OCI-LY7 (cell line): ENCODE measurements at regions not wholly inside any gene's neighbourhood (a gene's known extent, or its start where the extent isn't known, plus 50 kb on each side); places are given as distances from the start of the nearest gene placed in this dataset.
"Not testable (repeated sequence)": the region's sequence is repeated elsewhere in the genome, so short reads cannot be mapped to it uniquely, and the experiment has no call there.

Experiments
- BruUV-seq: library from RNA; stranded (reverse); fragments of 400-500 nt; replicated peaks from 2 replicates; lab custom pipeline; 2021; lab: Mats Ljungman, UMichigan
- CTCF ChIA-PET: fragments of 300-600 bp; sonication (Branson Sonifier 250); formaldehyde crosslinking; loops from one replicate; lab custom pipeline; 2022; ENCODE audit warnings: antibody characterized with exemption; ENCODE audit not compliant: unreplicated experiment; lab: Charles Lee
- POLR2A ChIA-PET: fragments of 300-600 bp; sonication (Branson Sonifier 250); formaldehyde crosslinking; loops from one replicate; lab custom pipeline; 2022; ENCODE audit warnings: antibody characterized with exemption; lab: Charles Lee
- DNase-seq: peaks from one replicate; pipeline ENCODE4 v3.0.0-alpha.2; 2015; ENCODE audit warnings: low spot score
- H2AFZ ChIP-seq: fragments of 200-600 bp; sonication (generic), shearing (Covaris generic); 2 replicates; pipeline ENCODE4 v1.6.1; 2014; ENCODE audit warnings: mild to moderate bottlenecking, antibody characterized with exemption, low read length, moderate library complexity
- H3K27ac ChIP-seq: fragments of 200-600 bp; sonication (generic); 2 replicates; pipeline ENCODE4 v1.5.1; 2014; ENCODE audit warnings: mixed run types, low read depth, mild to moderate bottlenecking, moderate library complexity, low read length, inconsistent platforms; ENCODE audit not compliant: poor library complexity, severe bottlenecking
- H3K36me3 ChIP-seq: fragments of 200-600 bp; sonication (generic); 2 replicates; pipeline ENCODE4 v1.6.1; 2014; ENCODE audit warnings: mild to moderate bottlenecking, antibody characterized with exemption, low read length, moderate library complexity, mixed read lengths; ENCODE audit not compliant: insufficient read depth
- H3K4me1 ChIP-seq: fragments of 200-600 bp; sonication (generic); 2 replicates; pipeline ENCODE4 v1.5.1; 2014; ENCODE audit warnings: mild to moderate bottlenecking, low read length; ENCODE audit not compliant: insufficient read depth, poor library complexity, severe bottlenecking
- H3K4me2 ChIP-seq: fragments of 200-600 bp; sonication (generic); 2 replicates; pipeline ENCODE4 v1.6.1; 2014; ENCODE audit warnings: mild to moderate bottlenecking, low read length
- H3K4me3 ChIP-seq: fragments of 200-600 bp; sonication (generic); 2 replicates; pipeline ENCODE4 v1.5.1; 2014; ENCODE audit warnings: mild to moderate bottlenecking, low read depth, low read length; ENCODE audit not compliant: poor library complexity, severe bottlenecking
- H3K79me2 ChIP-seq: fragments of 200-600 bp; sonication (generic); 2 replicates; pipeline ENCODE4 v1.6.1; 2016; ENCODE audit warnings: low read depth, mild to moderate bottlenecking, low read length, moderate library complexity, mixed read lengths; ENCODE audit not compliant: insufficient read depth
- H3K9me2 ChIP-seq: fragments of 200-600 bp; sonication (generic); 2 replicates; pipeline ENCODE4 v1.6.1; 2016; ENCODE audit warnings: mild to moderate bottlenecking, low read length, mixed read lengths; ENCODE audit not compliant: insufficient read depth
- H3K9me3 ChIP-seq: fragments of 200-600 bp; sonication (generic); 2 replicates; pipeline ENCODE4 v1.6.1; 2014; ENCODE audit warnings: mild to moderate bottlenecking, mixed run types, low read length, mixed read lengths
- H4K20me1 ChIP-seq: fragments of 200-600 bp; sonication (generic); 2 replicates; pipeline ENCODE4 v1.6.1; 2014; ENCODE audit warnings: mild to moderate bottlenecking, antibody characterized with exemption, low read length, moderate library complexity, mixed read lengths; ENCODE audit not compliant: insufficient read depth
- CTCF ChIP-seq: fragments of 200-600 bp; sonication (generic); conservative IDR thresholded peaks from 2 replicates; pipeline ENCODE4 v1.5.1; 2014; ENCODE audit warnings: mild to moderate bottlenecking, antibody characterized with exemption, low read length, moderate library complexity, mixed read lengths
- EZH2phosphoT487 ChIP-seq: fragments of 200-600 bp; sonication (generic); IDR thresholded peaks from 2 replicates; pipeline ENCODE4 v1.6.1; 2018; ENCODE audit warnings: low read depth, borderline replicate concordance, mild to moderate bottlenecking, mixed run types, antibody characterized with exemption, low read length, moderate library complexity, mixed read lengths
- intact Hi-C: fragments of 100-400 bp; cut with micrococcal nuclease; formaldehyde crosslinking; loops from one replicate; pipeline ENCODE4 v1.10.0; 2022; ENCODE audit not compliant: unreplicated experiment

- no peak overlapping the region for H3K4me2 ChIP-seq
- H2AFZ ChIP-seq: no peak overlapping the region
- no peaks in the 10 kb centered on the region for H3K79me2 ChIP-seq
- H3K9me3 ChIP-seq: no peaks in the 10 kb centered on the region
- ChIA-PET CTCF (no interaction called here), POLR2A (no interaction called here)
- TF ChIP-seq EZH2phosphoT487 (no peak), CTCF (no peak)
- H3K4me1 ChIP-seq: no peaks in the 10 kb centered on the region
- BruUV-seq: no TSS peak
- intact Hi-C loops: no loop called here
- H3K36me3 ChIP-seq: no peaks in the 10 kb centered on the region
- no peak for DNase-seq
- H3K9me2 ChIP-seq: no peaks in the 10 kb centered on the region
- no peaks in the 10 kb centered on the region for H4K20me1 ChIP-seq
- H3K27ac ChIP-seq: no peak overlapping the region
- H3K4me3 ChIP-seq: no peak overlapping the region
Measured at GRCh38 chr9:27829621-27830020, 256.3 kb upstream of the C9orf72 start.

- DNase-seq, H3K36me3 ChIP-seq, H2AFZ ChIP-seq, BruUV-seq, H3K4me3 ChIP-seq, H3K9me3 ChIP-seq, H3K9me2 ChIP-seq, H3K27ac ChIP-seq, H4K20me1 ChIP-seq, intact Hi-C loops, POLR2A ChIA-PET, CTCF ChIA-PET, H3K4me1 ChIP-seq, H3K79me2 ChIP-seq, H3K4me2 ChIP-seq: not testable (repeated sequence)
Measured at GRCh38 chr9:27832108-27832507, 258.8 kb upstream of the C9orf72 start.

- Histone ChIP-seq H3K9me3 (no peaks in the 10 kb centered on the region), H3K36me3 (no peaks in the 10 kb centered on the region), H2AFZ (no peak overlapping the region), H3K79me2 (no peaks in the 10 kb centered on the region), H3K4me1 (no peaks in the 10 kb centered on the region), H4K20me1 (no peaks in the 10 kb centered on the region), H3K9me2 (no peaks in the 10 kb centered on the region), H3K27ac (no peak overlapping the region), H3K4me2 (no peak overlapping the region), H3K4me3 (no peak overlapping the region)
- intact Hi-C loops: no loop called here
- BruUV-seq: no TSS peak
- CTCF ChIA-PET: no interaction called here
- POLR2A ChIA-PET: no interaction called here
- DNase-seq: no peak
- no peak for TF ChIP-seq EZH2phosphoT487
- no peak for TF ChIP-seq CTCF
Measured at GRCh38 chr9:27835286-27835685, 262.0 kb upstream of the C9orf72 start.
